K562 (cell line): ENCODE measurements at regions not wholly inside any gene's neighbourhood (a gene's known extent, or its start where the extent isn't known, plus 50 kb on each side); places are given as distances from the start of the nearest gene placed in this dataset.

Source experiments
- ATAC-seq: fragments of 200-7000 bp; cut with Tn5 transposase; 3 replicates; pipeline ENCODE4 v1.9.1; 2020; ENCODE audit warnings: moderate library complexity
- BruUV-seq: library from RNA; stranded (reverse); fragments of 400-500 nt; replicated peaks from 2 replicates; lab custom pipeline; 2021; lab: Mats Ljungman, UMichigan
- CTCF ChIA-PET: fragments of 300-600 bp; formaldehyde crosslinking; extraction: SDS; loops from one replicate; lab custom pipeline; 2021; ENCODE audit warnings: low intra/inter-chr PET ratio; lab: Yijun Ruan, JAX
- POLR2A ChIA-PET: fragments of 300-600, 350-650 bp; sonication (Branson Sonifier 250); formaldehyde crosslinking; extraction: SDS; loops from one replicate; lab custom pipeline; 2021; ENCODE audit warnings: antibody characterized with exemption, inconsistent platforms; lab: Yijun Ruan, JAX
- DNase-seq, 4 experiments: peaks; one replicate each; pipeline versions ENCODE4 v3.0.0 to v3.0.0-alpha.2; 2011 to 2018; ENCODE audit warnings: low spot score in 3 of 4, mixed read lengths in 3 of 4; ENCODE audit errors: extremely low read depth in 1 of 4
- FAIRE-seq: peaks from 2 replicates; lab custom pipeline; 2011; peaks lifted over from hg19 to GRCh38; lab: Jason Lieb, UNC
- H2AFZ ChIP-seq: 2 replicates; pipeline ENCODE4 v1.6.0; 2011; ENCODE audit warnings: low read depth, low read length, control low read depth, inconsistent platforms
- H3K27ac ChIP-seq: fragments of 200-600 bp; 3 replicates; pipeline ENCODE4 v1.8.0; 2011; ENCODE audit warnings: low read depth, mild to moderate bottlenecking, control low read depth, inconsistent platforms, low read length, moderate library complexity, mixed read lengths; ENCODE audit errors: extremely low read depth
- H3K27me3 ChIP-seq, 2 experiments: fragments of 300-600 bp in 1 of 2; 2 replicates in 1 of 2; 3 replicates in 1 of 2; pipeline versions ENCODE4 v1.6.0 to v1.8.0; 2011; ENCODE audit warnings: inconsistent platforms in 2 of 2, low read length in 2 of 2, mild to moderate bottlenecking in 1 of 2, mixed read lengths in 1 of 2, moderate library complexity in 1 of 2; ENCODE audit not compliant: control insufficient read depth in 2 of 2, insufficient read depth in 2 of 2
- H3K36me3 ChIP-seq: fragments of 300-600 bp; 3 replicates; pipeline ENCODE4 v1.8.0; 2011; ENCODE audit warnings: mild to moderate bottlenecking, low read length, inconsistent platforms; ENCODE audit not compliant: control insufficient read depth, insufficient read depth
- H3K4me1 ChIP-seq, 2 experiments: fragments of 200-600 bp in 1 of 2; replicated peaks in 1 of 2; 2 replicates in 1 of 2; 3 replicates in 1 of 2; pipeline versions ENCODE4 v1.5.1 to v1.8.0; 2011; ENCODE audit warnings: inconsistent platforms in 2 of 2, low read length in 2 of 2, mild to moderate bottlenecking in 1 of 2, mixed read lengths in 1 of 2, moderate library complexity in 1 of 2; ENCODE audit not compliant: control insufficient read depth in 2 of 2, insufficient read depth in 2 of 2
- H3K4me2 ChIP-seq: 2 replicates; pipeline ENCODE4 v1.6.1; 2011; ENCODE audit warnings: low read length, control low read depth, inconsistent platforms, mixed read lengths; ENCODE audit not compliant: insufficient read depth
- H3K4me3 ChIP-seq: fragments of 200-600 bp; sonication (generic), shearing (Covaris generic); 2 replicates; pipeline ENCODE4 v1.5.1; 2016; ENCODE audit warnings: control low read depth, inconsistent platforms
- H3K79me2 ChIP-seq: fragments of 200-600 bp; 3 replicates; pipeline ENCODE4 v1.8.0; 2011; ENCODE audit warnings: low read length, inconsistent platforms; ENCODE audit not compliant: control insufficient read depth, insufficient read depth
- H3K9ac ChIP-seq, 2 experiments: 2 replicates each; pipeline versions ENCODE4 v1.6.0 to v1.6.1; 2011; ENCODE audit warnings: low read depth in 2 of 2, low read length in 2 of 2, control low read depth in 1 of 2, inconsistent platforms in 1 of 2, mild to moderate bottlenecking in 1 of 2, mixed read lengths in 1 of 2; ENCODE audit not compliant: insufficient read depth in 1 of 2
- H3K9me1 ChIP-seq: one replicate; pipeline ENCODE4 v1.6.0; 2011; ENCODE audit warnings: inconsistent platforms, mild to moderate bottlenecking, low read length, moderate library complexity; ENCODE audit not compliant: control insufficient read depth, insufficient read depth
- H3K9me3 ChIP-seq: replicated peaks from 2 replicates; pipeline ENCODE4 v1.5.1; 2011; ENCODE audit warnings: low read depth, low read length, inconsistent platforms; ENCODE audit not compliant: control insufficient read depth, insufficient read depth
- H4K20me1 ChIP-seq: replicated peaks from 2 replicates; pipeline ENCODE4 v1.6.1; 2011; ENCODE audit warnings: low read length, inconsistent platforms, mixed read lengths; ENCODE audit not compliant: control insufficient read depth, insufficient read depth
- FOXO4 ChIP-seq: fragments of 450-650 bp; formaldehyde crosslinking; IDR thresholded peaks from 2 replicates; pipeline ENCODE4 v1.4.0; 2020; ENCODE audit warnings: mild to moderate bottlenecking, moderate library complexity
- IFI16 ChIP-seq: fragments of 250-450 bp; sonication (Bioruptor Pico); IDR thresholded peaks from 2 replicates; pipeline ENCODE4 v2.1.2; 2022; ENCODE audit warnings: mild to moderate bottlenecking, inconsistent platforms
- PHF21A ChIP-seq: fragments of 450-650 bp; IDR thresholded peaks from 2 replicates; pipeline ENCODE4 v1.6.1; 2017; ENCODE audit warnings: low read depth, borderline replicate concordance
- SREBF2 ChIP-seq: sonication (generic); formaldehyde crosslinking; IDR thresholded peaks from 2 replicates; pipeline ENCODE4 v1.4.0; 2020; ENCODE audit warnings: mild to moderate bottlenecking, missing genetic modification reagents
- ZC3H11A ChIP-seq: IDR thresholded peaks from 2 replicates; pipeline ENCODE4 v1.6.1; 2012; ENCODE audit warnings: low read depth, low read length, improper control_type of control experiment
- ZNF318 ChIP-seq, 2 experiments: fragments of 450-650 bp; IDR thresholded peaks; 2 replicates each; pipeline ENCODE4 v1.6.1; 2016; ENCODE audit warnings: mild to moderate bottlenecking in 2 of 2, borderline replicate concordance in 1 of 2, low read depth in 1 of 2, moderate library complexity in 1 of 2
- WGBS: fragments of 100-300 bp; shearing (Covaris generic); methylation state at CpG from one replicate; pipeline ENCODE4 v1.1.6; 2016; ENCODE audit warnings: low coverage, mixed read lengths; ENCODE audit not compliant: insufficient coverage; ENCODE audit errors: missing lambda C conversion rate; 5-methylcytosine and 5-hydroxymethylcytosine counted together
- in situ Hi-C: fragments of 300-500 bp; cut with MboI; formaldehyde crosslinking; loops from 4 replicates; pipeline ENCODE4 v1.15.0; 2018; ENCODE audit warnings: inconsistent platforms, mixed read lengths
- intact Hi-C: fragments of 100-400 bp; cut with micrococcal nuclease; formaldehyde crosslinking; loops from 2 replicates; pipeline ENCODE4 v1.14.2; 2022

- H3K27ac ChIP-seq: no peak overlapping the region
- no peaks in the 10 kb centered on the region for H3K4me1 ChIP-seq
- H3K79me2 ChIP-seq: no peaks in the 10 kb centered on the region
- in situ Hi-C loops (no loop called here), intact Hi-C loops (no loop called here)
- H3K4me2 ChIP-seq: no peak overlapping the region
- no peaks in the 10 kb centered on the region for H3K27me3 ChIP-seq
- H3K9me1 ChIP-seq: no peaks in the 10 kb centered on the region
- no peak overlapping the region for H3K9ac ChIP-seq
- BruUV-seq: no TSS peak
- no peaks in the 10 kb centered on the region; the same call in 1 of the 2 replicates for H3K9me3 ChIP-seq
- ChIA-PET POLR2A (no interaction called here), CTCF (no interaction called here)
- DNase-seq (no peak), ATAC-seq (no peak), FAIRE-seq (no peak)
- H2AFZ ChIP-seq: no peak overlapping the region
- WGBS: 2% methylated on average over 3 of the region's 3 CpGs
- no peak for TF ChIP-seq FOXO4
- TF ChIP-seq PHF21A: no peak
- TF ChIP-seq SREBF2 (CRISPR knock-in tag): no peak
- TF ChIP-seq IFI16 (CRISPR knock-in tag): no peak
- no peak for TF ChIP-seq ZC3H11A
- TF ChIP-seq ZNF318 (IDR thresholded peaks at IDR 0.05; ENCODE audit: borderline replicate concordance in 1 of 2, low read depth in 1 of 2): no peak
- no peak overlapping the region for H3K4me3 ChIP-seq
- no peaks in the 10 kb centered on the region for H3K36me3 ChIP-seq
- no peaks in the 10 kb centered on the region for H4K20me1 ChIP-seq
These were observed 1085.8 kb downstream of the TDRD15 start for GRCh38 chr2:22209545-22209944.
